HepG2 (cell line): ENCODE measurements at regions not wholly inside any gene's neighbourhood (a gene's known extent, or its start where the extent isn't known, plus 50 kb on each side); places are given as distances from the start of the nearest gene placed in this dataset.
A peak's percentile ranks its signal among the peaks of the same experiment; 100 is the strongest.

ENCODE experiments used
- FOXP1 ChIP-seq, 2 experiments: fragments of 450-650 bp in 1 of 2; IDR thresholded peaks; 2 replicates each; pipeline ENCODE4 v1.6.1; 2017 to 2018; ENCODE audit warnings: antibody characterized with exemption in 1 of 2
- JUNB ChIP-seq: sonication (generic); formaldehyde crosslinking; IDR thresholded peaks from 2 replicates; pipeline ENCODE4 v1.8.0; 2022; ENCODE audit warnings: missing genetic modification reagents, mild to moderate bottlenecking, borderline replicate concordance
- MIXL1 ChIP-seq: IDR thresholded peaks from 2 replicates; pipeline ENCODE4 v1.6.1; 2016
- PCBP2 ChIP-seq: fragments of 200-400 bp; formaldehyde crosslinking; optimal IDR thresholded peaks from 2 replicates; pipeline ENCODE3; 2018; ENCODE audit warnings: low read length, low read depth; ENCODE audit not compliant: poor library complexity, severe bottlenecking
- PPARG ChIP-seq: conservative IDR thresholded peaks from 2 replicates; pipeline ENCODE4 v1.6.1; 2016; ENCODE audit warnings: missing biosample characterization, missing genetic modification reagents
- SOX13 ChIP-seq, 3 experiments: fragments of 450-650 bp in 1 of 3; sonication (generic) in 1 of 3; formaldehyde crosslinking in 1 of 3; IDR thresholded peaks in 2 of 3; conservative IDR thresholded peaks in 1 of 3; 2 replicates each; pipeline versions ENCODE4 v1.5.0 to v1.6.1; 2016 to 2020; ENCODE audit warnings: antibody characterized with exemption in 1 of 3, mild to moderate bottlenecking in 1 of 3, missing compliant biosample characterization in 1 of 3, missing genetic modification reagents in 1 of 3, moderate library complexity in 1 of 3
- SOX5 ChIP-seq: IDR thresholded peaks from 2 replicates; pipeline ENCODE4 v1.6.1; 2016; ENCODE audit warnings: borderline replicate concordance
- ZNF207 ChIP-seq: fragments of 450-650 bp; IDR thresholded peaks from 2 replicates; pipeline ENCODE4 v1.6.1; 2016; ENCODE audit warnings: antibody characterized with exemption, borderline replicate concordance
- ZNF225 ChIP-seq: sonication (generic); formaldehyde crosslinking; IDR thresholded peaks from 2 replicates; pipeline ENCODE4 v1.4.0; 2020; ENCODE audit warnings: mild to moderate bottlenecking, missing genetic modification reagents
- ZNF703 ChIP-seq: sonication (generic); formaldehyde crosslinking; IDR thresholded peaks from 2 replicates; pipeline ENCODE4 v1.5.1; 2020; ENCODE audit warnings: missing genetic modification reagents, mild to moderate bottlenecking, moderate library complexity, borderline replicate concordance
- ZNF720 ChIP-seq: sonication (generic); formaldehyde crosslinking; IDR thresholded peaks from 2 replicates; pipeline ENCODE4 v1.4.0; 2020; ENCODE audit warnings: missing genetic modification reagents
- TF ChIP-seq, protein P1 (sequence below): sonication (generic); formaldehyde crosslinking; IDR thresholded peaks from 2 replicates; pipeline ENCODE4 v1.9.0; 2022; ENCODE audit warnings: low read depth, missing genetic modification reagents
- TF ChIP-seq, protein P2 (sequence below): sonication (generic); formaldehyde crosslinking; IDR thresholded peaks from 2 replicates; pipeline ENCODE4 v1.4.0; 2020; ENCODE audit warnings: missing genetic modification reagents, borderline replicate concordance
- TF ChIP-seq, protein P3 (sequence below): sonication (generic); formaldehyde crosslinking; IDR thresholded peaks from 2 replicates; pipeline ENCODE4 v1.8.1; 2023; ENCODE audit warnings: mild to moderate bottlenecking, missing genetic modification reagents
- TF ChIP-seq, protein P4 (sequence below): sonication (generic); formaldehyde crosslinking; conservative IDR thresholded peaks from 2 replicates; pipeline ENCODE4 v1.4.0; 2020; ENCODE audit warnings: mild to moderate bottlenecking, missing genetic modification reagents, moderate library complexity
- TF ChIP-seq, protein P5 (sequence below): IDR thresholded peaks from 2 replicates; pipeline ENCODE4 v1.4.0; 2020; ENCODE audit warnings: mild to moderate bottlenecking, missing genetic modification reagents

DNA sequence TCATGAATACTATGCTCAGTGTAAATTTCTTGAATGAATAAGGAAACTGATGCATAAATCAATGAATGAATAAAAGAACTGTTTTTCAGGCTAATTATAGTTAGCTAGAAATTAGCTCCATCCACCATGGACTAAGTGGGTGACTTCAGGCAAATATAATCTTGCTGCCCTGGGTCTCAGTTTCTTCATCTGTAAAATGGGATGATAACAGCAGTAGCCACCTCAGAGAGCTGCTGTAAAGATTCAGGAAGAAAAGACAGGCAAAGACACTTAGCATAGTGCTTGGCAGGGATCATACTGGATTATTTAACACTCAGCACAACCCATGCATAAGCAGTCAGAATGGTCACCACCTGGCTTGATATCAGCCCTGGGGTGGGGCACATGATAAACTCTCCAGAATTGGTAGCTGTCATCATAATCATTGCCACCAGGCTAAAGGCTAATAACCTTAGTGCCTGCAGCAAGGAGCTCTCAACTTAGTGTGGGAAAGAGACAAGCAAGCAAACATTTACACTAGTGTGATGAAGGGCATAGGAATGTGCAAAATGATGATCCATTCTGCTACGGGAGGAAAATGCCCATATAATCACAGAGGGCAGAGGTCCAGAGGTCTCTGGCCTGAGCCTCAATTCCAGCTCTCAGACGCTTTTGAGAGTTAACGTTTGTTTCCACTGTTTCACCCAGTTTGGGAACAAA, 234.7 kb upstream of the TBX3 start (continued):
- TF ChIP-seq, protein P1, sequence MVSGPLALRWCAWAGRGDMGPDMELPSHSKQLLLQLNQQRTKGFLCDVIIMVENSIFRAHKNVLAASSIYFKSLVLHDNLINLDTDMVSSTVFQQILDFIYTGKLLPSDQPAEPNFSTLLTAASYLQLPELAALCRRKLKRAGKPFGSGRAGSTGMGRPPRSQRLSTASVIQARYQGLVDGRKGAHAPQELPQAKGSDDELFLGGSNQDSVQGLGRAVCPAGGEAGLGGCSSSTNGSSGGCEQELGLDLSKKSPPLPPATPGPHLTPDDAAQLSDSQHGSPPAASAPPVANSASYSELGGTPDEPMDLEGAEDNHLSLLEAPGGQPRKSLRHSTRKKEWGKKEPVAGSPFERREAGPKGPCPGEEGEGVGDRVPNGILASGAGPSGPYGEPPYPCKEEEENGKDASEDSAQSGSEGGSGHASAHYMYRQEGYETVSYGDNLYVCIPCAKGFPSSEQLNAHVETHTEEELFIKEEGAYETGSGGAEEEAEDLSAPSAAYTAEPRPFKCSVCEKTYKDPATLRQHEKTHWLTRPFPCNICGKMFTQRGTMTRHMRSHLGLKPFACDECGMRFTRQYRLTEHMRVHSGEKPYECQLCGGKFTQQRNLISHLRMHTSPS: peak; percentile 36; the same call in 1 of the 2 replicates
- TF ChIP-seq, protein P2, sequence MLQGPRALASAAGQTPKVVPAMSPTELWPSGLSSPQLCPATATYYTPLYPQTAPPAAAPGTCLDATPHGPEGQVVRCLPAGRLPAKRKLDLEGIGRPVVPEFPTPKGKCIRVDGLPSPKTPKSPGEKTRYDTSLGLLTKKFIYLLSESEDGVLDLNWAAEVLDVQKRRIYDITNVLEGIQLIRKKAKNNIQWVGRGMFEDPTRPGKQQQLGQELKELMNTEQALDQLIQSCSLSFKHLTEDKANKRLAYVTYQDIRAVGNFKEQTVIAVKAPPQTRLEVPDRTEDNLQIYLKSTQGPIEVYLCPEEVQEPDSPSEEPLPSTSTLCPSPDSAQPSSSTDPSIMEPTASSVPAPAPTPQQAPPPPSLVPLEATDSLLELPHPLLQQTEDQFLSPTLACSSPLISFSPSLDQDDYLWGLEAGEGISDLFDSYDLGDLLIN (CRISPR knock-in tag): peak; percentile 15; the same call in 1 of the 2 replicates
- TF ChIP-seq FOXP1 (IDR thresholded peaks at IDR 0.05) (no peak), FOXP1 (CRISPR knock-in tag; IDR thresholded peaks at IDR 0.05) (peak; percentile 46; the same call in 1 of the 2 replicates), SOX5 (CRISPR knock-in tag) (peak; percentile 72; the same call in 1 of the 2 replicates), ZNF225 (CRISPR knock-in tag) (no peak), JUNB (peak; percentile 42; the same call in 1 of the 2 replicates), ZNF207 (no peak), MIXL1 (CRISPR knock-in tag) (peak; percentile 63; the same call in 1 of the 2 replicates), PCBP2 (no peak), SOX13 (IDR thresholded peaks at IDR 0.05) (no peak), SOX13 (CRISPR knock-in tag; conservative IDR thresholded peaks at IDR 0.05 in 1 of 2, IDR thresholded peaks at IDR 0.05 in 1 of 2) (peak in 1 of 2 experiments; percentile 67; a peak in 2 of 4 replicates), ZNF720 (CRISPR knock-in tag) (no peak), PPARG (CRISPR knock-in tag) (peak; percentile 73), ZNF703 (no peak)
- TF ChIP-seq, protein P3, sequence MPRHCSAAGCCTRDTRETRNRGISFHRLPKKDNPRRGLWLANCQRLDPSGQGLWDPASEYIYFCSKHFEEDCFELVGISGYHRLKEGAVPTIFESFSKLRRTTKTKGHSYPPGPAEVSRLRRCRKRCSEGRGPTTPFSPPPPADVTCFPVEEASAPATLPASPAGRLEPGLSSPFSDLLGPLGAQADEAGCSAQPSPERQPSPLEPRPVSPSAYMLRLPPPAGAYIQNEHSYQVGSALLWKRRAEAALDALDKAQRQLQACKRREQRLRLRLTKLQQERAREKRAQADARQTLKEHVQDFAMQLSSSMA (CRISPR knock-in tag): no peak
- TF ChIP-seq, protein P4, sequence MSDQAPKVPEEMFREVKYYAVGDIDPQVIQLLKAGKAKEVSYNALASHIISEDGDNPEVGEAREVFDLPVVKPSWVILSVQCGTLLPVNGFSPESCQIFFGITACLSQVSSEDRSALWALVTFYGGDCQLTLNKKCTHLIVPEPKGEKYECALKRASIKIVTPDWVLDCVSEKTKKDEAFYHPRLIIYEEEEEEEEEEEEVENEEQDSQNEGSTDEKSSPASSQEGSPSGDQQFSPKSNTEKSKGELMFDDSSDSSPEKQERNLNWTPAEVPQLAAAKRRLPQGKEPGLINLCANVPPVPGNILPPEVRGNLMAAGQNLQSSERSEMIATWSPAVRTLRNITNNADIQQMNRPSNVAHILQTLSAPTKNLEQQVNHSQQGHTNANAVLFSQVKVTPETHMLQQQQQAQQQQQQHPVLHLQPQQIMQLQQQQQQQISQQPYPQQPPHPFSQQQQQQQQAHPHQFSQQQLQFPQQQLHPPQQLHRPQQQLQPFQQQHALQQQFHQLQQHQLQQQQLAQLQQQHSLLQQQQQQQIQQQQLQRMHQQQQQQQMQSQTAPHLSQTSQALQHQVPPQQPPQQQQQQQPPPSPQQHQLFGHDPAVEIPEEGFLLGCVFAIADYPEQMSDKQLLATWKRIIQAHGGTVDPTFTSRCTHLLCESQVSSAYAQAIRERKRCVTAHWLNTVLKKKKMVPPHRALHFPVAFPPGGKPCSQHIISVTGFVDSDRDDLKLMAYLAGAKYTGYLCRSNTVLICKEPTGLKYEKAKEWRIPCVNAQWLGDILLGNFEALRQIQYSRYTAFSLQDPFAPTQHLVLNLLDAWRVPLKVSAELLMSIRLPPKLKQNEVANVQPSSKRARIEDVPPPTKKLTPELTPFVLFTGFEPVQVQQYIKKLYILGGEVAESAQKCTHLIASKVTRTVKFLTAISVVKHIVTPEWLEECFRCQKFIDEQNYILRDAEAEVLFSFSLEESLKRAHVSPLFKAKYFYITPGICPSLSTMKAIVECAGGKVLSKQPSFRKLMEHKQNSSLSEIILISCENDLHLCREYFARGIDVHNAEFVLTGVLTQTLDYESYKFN (CRISPR knock-in tag): peak; percentile 61; the same call in 1 of the 2 replicates
- TF ChIP-seq, protein P5, sequence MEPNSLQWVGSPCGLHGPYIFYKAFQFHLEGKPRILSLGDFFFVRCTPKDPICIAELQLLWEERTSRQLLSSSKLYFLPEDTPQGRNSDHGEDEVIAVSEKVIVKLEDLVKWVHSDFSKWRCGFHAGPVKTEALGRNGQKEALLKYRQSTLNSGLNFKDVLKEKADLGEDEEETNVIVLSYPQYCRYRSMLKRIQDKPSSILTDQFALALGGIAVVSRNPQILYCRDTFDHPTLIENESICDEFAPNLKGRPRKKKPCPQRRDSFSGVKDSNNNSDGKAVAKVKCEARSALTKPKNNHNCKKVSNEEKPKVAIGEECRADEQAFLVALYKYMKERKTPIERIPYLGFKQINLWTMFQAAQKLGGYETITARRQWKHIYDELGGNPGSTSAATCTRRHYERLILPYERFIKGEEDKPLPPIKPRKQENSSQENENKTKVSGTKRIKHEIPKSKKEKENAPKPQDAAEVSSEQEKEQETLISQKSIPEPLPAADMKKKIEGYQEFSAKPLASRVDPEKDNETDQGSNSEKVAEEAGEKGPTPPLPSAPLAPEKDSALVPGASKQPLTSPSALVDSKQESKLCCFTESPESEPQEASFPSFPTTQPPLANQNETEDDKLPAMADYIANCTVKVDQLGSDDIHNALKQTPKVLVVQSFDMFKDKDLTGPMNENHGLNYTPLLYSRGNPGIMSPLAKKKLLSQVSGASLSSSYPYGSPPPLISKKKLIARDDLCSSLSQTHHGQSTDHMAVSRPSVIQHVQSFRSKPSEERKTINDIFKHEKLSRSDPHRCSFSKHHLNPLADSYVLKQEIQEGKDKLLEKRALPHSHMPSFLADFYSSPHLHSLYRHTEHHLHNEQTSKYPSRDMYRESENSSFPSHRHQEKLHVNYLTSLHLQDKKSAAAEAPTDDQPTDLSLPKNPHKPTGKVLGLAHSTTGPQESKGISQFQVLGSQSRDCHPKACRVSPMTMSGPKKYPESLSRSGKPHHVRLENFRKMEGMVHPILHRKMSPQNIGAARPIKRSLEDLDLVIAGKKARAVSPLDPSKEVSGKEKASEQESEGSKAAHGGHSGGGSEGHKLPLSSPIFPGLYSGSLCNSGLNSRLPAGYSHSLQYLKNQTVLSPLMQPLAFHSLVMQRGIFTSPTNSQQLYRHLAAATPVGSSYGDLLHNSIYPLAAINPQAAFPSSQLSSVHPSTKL (CRISPR knock-in tag): peak; percentile 89
